GM23338 (cell line): ENCODE measurements at regions not wholly inside any gene's neighbourhood (a gene's known extent, or its start where the extent isn't known, plus 50 kb on each side); places are given as distances from the start of the nearest gene placed in this dataset.

Source experiments
- CTCF ChIP-seq, 2 experiments: fragments of 200-600 bp in 1 of 2; sonication (generic) in 1 of 2; conservative IDR thresholded peaks; 2 replicates each; pipeline versions ENCODE4 v1.5.1 to v1.6.1; 2016 to 2017; ENCODE audit warnings: antibody characterized with exemption in 2 of 2, low read depth in 2 of 2, mild to moderate bottlenecking in 2 of 2, moderate library complexity in 1 of 2
- EZH2 ChIP-seq: fragments of 200-600 bp; sonication (generic); IDR thresholded peaks from one replicate; pipeline ENCODE4 v1.8.0; 2017; ENCODE audit warnings: antibody characterized with exemption, mild to moderate bottlenecking, low read depth; ENCODE audit not compliant: unreplicated experiment
- EZH2phosphoT487 ChIP-seq: fragments of 200-600 bp; sonication (generic); IDR thresholded peaks from one replicate; pipeline ENCODE4 v1.8.1; 2018; ENCODE audit warnings: antibody characterized with exemption; ENCODE audit not compliant: unreplicated experiment
- JUNB ChIP-seq: IDR thresholded peaks from one replicate; pipeline ENCODE4 v1.6.1; 2016; ENCODE audit warnings: antibody characterized with exemption; ENCODE audit not compliant: unreplicated experiment
- POLR2AphosphoS5 ChIP-seq: IDR thresholded peaks from 2 replicates; pipeline ENCODE4 v1.6.1; 2016; ENCODE audit warnings: antibody characterized with exemption, low read depth
- REST ChIP-seq: IDR thresholded peaks from one replicate; pipeline ENCODE4 v1.6.1; 2018; ENCODE audit warnings: antibody characterized with exemption; ENCODE audit not compliant: unreplicated experiment
- STAT1 ChIP-seq: IDR thresholded peaks from one replicate; pipeline ENCODE4 v1.6.1; 2016; ENCODE audit warnings: antibody characterized with exemption; ENCODE audit not compliant: unreplicated experiment
- ZNF331 ChIP-seq: fragments of 250-450 bp; sonication (Bioruptor Pico); IDR thresholded peaks from 2 replicates; pipeline ENCODE4 v1.5.0; 2020; ENCODE audit warnings: low read depth, mild to moderate bottlenecking, moderate library complexity

- TF ChIP-seq EZH2 (no peak), CTCF (conservative IDR thresholded peaks at IDR 0.05; ENCODE audit: low read depth in 2 of 2) (no peak), POLR2AphosphoS5 (no peak), JUNB (no peak), EZH2phosphoT487 (no peak), ZNF331 (CRISPR knock-in tag) (no peak), REST (no peak), STAT1 (no peak)
Measured at GRCh38 chr4:167435786-167436185, 201.5 kb upstream of the SPOCK3 start.
